ENCODE measurements at regions not wholly inside any gene's neighbourhood (a gene's known extent, or its start where the extent isn't known, plus 50 kb on each side); places are given as distances from the start of the nearest gene placed in this dataset.

GRCh38 chr17:37840576-37840975, 83.6 kb upstream of the TBC1D3K start:
- no peak for FAIRE-seq
- DNase-seq (ENCODE audit: low read depth, low spot score) = no peak
- no peak overlapping the region for H3K4me2 ChIP-seq (ENCODE audit: control insufficient read depth, extremely low read depth, insufficient read depth, low read depth, low read length)
- dilution Hi-C loops (cut with MboI; ENCODE audit: extremely low pct_ligation_motif_present, low sequenced_read_pairs) = loop anchor here (10.0 kb wide), 1 partner anchor 126 kb away; no protein-coding TSS in a partner anchor
- H3K9me1 ChIP-seq (ENCODE audit: control insufficient read depth, extremely low read depth, insufficient read depth, low read length) = no peaks in the 10 kb centered on the region
- no peak overlapping the region for H3K4me3 ChIP-seq (ENCODE audit: control insufficient read depth in 2 of 3, extremely low read depth in 1 of 3, insufficient read depth in 2 of 3, low read depth in 1 of 3, low read length in 3 of 3)
- H3K79me2 ChIP-seq (ENCODE audit: control insufficient read depth, insufficient read depth, low read length) = no peaks in the 10 kb centered on the region
- no peak overlapping the region for H3K27ac ChIP-seq (ENCODE audit: control insufficient read depth, insufficient read depth, low read length)
- no peaks in the 10 kb centered on the region for H3K36me3 ChIP-seq (ENCODE audit: control insufficient read depth in 2 of 2, extremely low read depth in 1 of 2, insufficient read depth in 2 of 2, low read length in 2 of 2)
- TF ChIP-seq, protein P1, sequence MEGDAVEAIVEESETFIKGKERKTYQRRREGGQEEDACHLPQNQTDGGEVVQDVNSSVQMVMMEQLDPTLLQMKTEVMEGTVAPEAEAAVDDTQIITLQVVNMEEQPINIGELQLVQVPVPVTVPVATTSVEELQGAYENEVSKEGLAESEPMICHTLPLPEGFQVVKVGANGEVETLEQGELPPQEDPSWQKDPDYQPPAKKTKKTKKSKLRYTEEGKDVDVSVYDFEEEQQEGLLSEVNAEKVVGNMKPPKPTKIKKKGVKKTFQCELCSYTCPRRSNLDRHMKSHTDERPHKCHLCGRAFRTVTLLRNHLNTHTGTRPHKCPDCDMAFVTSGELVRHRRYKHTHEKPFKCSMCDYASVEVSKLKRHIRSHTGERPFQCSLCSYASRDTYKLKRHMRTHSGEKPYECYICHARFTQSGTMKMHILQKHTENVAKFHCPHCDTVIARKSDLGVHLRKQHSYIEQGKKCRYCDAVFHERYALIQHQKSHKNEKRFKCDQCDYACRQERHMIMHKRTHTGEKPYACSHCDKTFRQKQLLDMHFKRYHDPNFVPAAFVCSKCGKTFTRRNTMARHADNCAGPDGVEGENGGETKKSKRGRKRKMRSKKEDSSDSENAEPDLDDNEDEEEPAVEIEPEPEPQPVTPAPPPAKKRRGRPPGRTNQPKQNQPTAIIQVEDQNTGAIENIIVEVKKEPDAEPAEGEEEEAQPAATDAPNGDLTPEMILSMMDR (optimal IDR thresholded peaks at IDR 0.05 in 1 of 3, IDR thresholded peaks at IDR 0.05 in 1 of 3, conservative IDR thresholded peaks at IDR 0.05 in 1 of 3; ENCODE audit: extremely low read depth in 1 of 3, insufficient read depth in 2 of 3, low read length in 3 of 3) = no peak
- no peak for TF ChIP-seq EZH2 (IDR thresholded peaks at IDR 0.05; ENCODE audit: low read length)
- H3K9me3 ChIP-seq (ENCODE audit: control insufficient read depth, low read depth, low read length) = no peaks in the 10 kb centered on the region
- no peaks in the 10 kb centered on the region for H4K20me1 ChIP-seq (ENCODE audit: control insufficient read depth, extremely low read depth, insufficient read depth, low read length)
- H3K9ac ChIP-seq (ENCODE audit: control insufficient read depth, extremely low read depth, insufficient read depth, low read length) = no peak overlapping the region
- peaks cover 23% of the 10 kb centered on the region for H3K27me3 ChIP-seq (ENCODE audit: control insufficient read depth, extremely low read depth, insufficient read depth, low read length)
- no peak overlapping the region for H2AFZ ChIP-seq (ENCODE audit: control insufficient read depth, low read length)
- no peaks in the 10 kb centered on the region for H3K4me1 ChIP-seq (ENCODE audit: control insufficient read depth, extremely low read depth, insufficient read depth, low read length)

DNA sequence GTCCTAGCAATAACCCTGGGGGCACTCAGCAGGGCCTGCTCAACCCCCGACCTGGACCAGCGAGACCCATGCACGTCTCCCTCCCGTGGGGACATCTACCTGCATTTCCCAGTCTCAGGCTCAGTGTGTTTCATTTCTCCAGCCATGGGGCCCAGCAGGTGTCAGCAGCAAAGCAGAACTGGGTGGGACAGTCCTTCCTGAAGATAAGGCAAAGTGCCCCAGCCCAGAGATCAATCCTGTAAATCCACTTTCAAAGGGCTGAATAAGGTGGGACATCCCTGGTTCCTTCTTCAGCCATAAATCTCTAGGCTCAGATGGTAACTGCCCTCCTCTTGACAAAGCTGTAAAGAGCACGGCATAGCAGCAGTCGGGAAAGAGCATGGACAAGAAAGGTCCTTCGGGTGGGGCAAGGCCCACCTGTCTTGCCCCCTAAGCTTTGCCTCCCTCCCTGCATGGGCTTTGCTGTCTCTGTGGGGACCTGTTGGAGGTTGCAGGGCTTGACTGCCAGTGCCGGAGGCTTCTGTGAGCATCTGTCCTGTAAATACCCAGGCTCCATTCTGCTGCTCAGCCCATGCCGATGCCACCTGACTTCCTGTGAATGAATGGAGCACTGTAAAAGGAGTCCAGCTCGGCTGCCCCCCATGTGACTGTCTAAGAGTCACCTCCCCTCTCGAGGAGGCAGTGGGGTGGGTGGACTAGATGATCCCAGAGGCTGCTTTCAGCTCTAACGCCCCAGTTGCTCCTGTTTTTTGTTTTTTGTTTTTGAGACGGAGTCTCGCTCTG, 84.8 kb upstream of the TBC1D3K start:
- H3K27me3 ChIP-seq (ENCODE audit: control insufficient read depth, extremely low read depth, insufficient read depth, low read length) = peaks cover 29% of the 10 kb centered on the region
- FAIRE-seq (no peak), DNase-seq (ENCODE audit: low read depth, low spot score) (no peak)
- H3K27ac ChIP-seq (ENCODE audit: control insufficient read depth, insufficient read depth, low read length) = no peak overlapping the region
- H3K4me1 ChIP-seq (ENCODE audit: control insufficient read depth, extremely low read depth, insufficient read depth, low read length) = no peaks in the 10 kb centered on the region
- no peak for TF ChIP-seq EZH2 (IDR thresholded peaks at IDR 0.05; ENCODE audit: low read length)
- TF ChIP-seq, protein P1 (optimal IDR thresholded peaks at IDR 0.05 in 1 of 3, IDR thresholded peaks at IDR 0.05 in 1 of 3, conservative IDR thresholded peaks at IDR 0.05 in 1 of 3; ENCODE audit: extremely low read depth in 1 of 3, insufficient read depth in 2 of 3, low read length in 3 of 3) = no peak
- no peak overlapping the region for H3K9ac ChIP-seq (ENCODE audit: control insufficient read depth, extremely low read depth, insufficient read depth, low read length)
- dilution Hi-C loops (cut with MboI; ENCODE audit: extremely low pct_ligation_motif_present, low sequenced_read_pairs) = no loop called here
- H3K4me2 ChIP-seq (ENCODE audit: control insufficient read depth, extremely low read depth, insufficient read depth, low read depth, low read length) = no peak overlapping the region
- H3K79me2 ChIP-seq (ENCODE audit: control insufficient read depth, insufficient read depth, low read length) = no peaks in the 10 kb centered on the region
- no peak overlapping the region for H3K4me3 ChIP-seq (ENCODE audit: control insufficient read depth in 2 of 3, extremely low read depth in 1 of 3, insufficient read depth in 2 of 3, low read depth in 1 of 3, low read length in 3 of 3)
- no peaks in the 10 kb centered on the region for H3K36me3 ChIP-seq (ENCODE audit: control insufficient read depth in 2 of 2, extremely low read depth in 1 of 2, insufficient read depth in 2 of 2, low read length in 2 of 2)
- H2AFZ ChIP-seq (ENCODE audit: control insufficient read depth, low read length) = no peak overlapping the region
- H3K9me3 ChIP-seq (ENCODE audit: control insufficient read depth, low read depth, low read length) = no peaks in the 10 kb centered on the region
- no peaks in the 10 kb centered on the region for H3K9me1 ChIP-seq (ENCODE audit: control insufficient read depth, extremely low read depth, insufficient read depth, low read length)
- no peaks in the 10 kb centered on the region for H4K20me1 ChIP-seq (ENCODE audit: control insufficient read depth, extremely low read depth, insufficient read depth, low read length)

Data from keratinocyte (primary cell).